COLO668 (cell line): ENCODE measurements at regions not wholly inside any gene's neighbourhood (a gene's known extent, or its start where the extent isn't known, plus 50 kb on each side); places are given as distances from the start of the nearest gene placed in this dataset.
"Not testable (repeated sequence)": the region's sequence is repeated elsewhere in the genome, so short reads cannot be mapped to it uniquely, and the experiment has no call there.

ENCODE experiments used
- DNase-seq: peaks from one replicate; lab custom pipeline; 2025; ENCODE audit not compliant: unreplicated experiment; lab: John Stamatoyannopoulos, UW

GRCh38 chr17:14744761-14745473, 444.0 kb downstream of the HS3ST3B1 start:
- no peak for DNase-seq

- no peak for DNase-seq
Measured at GRCh38 chr17:14741491-14741890, 440.6 kb downstream of the HS3ST3B1 start.

- DNase-seq, result no peak
Measured at GRCh38 chr17:14739656-14740431, 439.0 kb downstream of the HS3ST3B1 start.

GRCh38 chr17:14738652-14738988, 437.7 kb downstream of the HS3ST3B1 start:
- DNase-seq, result no peak

- no peak for DNase-seq
Measured at GRCh38 chr17:14737984-14738651, 437.2 kb downstream of the HS3ST3B1 start.

GRCh38 chr17:14736631-14737030, 435.8 kb downstream of the HS3ST3B1 start:
- DNase-seq, result no peak

GRCh38 chr17:14733376-14733775, 432.5 kb downstream of the HS3ST3B1 start:
- no peak for DNase-seq

GRCh38 chr17:14732211-14732610, 431.3 kb downstream of the HS3ST3B1 start:
- DNase-seq, result no peak

GRCh38 chr17:14731591-14731990, 430.7 kb downstream of the HS3ST3B1 start:
- DNase-seq, result no peak

GRCh38 chr17:14730821-14731220, 429.9 kb downstream of the HS3ST3B1 start:
- no peak for DNase-seq

GRCh38 chr17:14725729-14726128, 424.8 kb downstream of the HS3ST3B1 start:
- no peak for DNase-seq

GRCh38 chr17:14724770-14725169, 423.9 kb downstream of the HS3ST3B1 start:
- no peak for DNase-seq

GRCh38 chr17:14723349-14723748, 422.5 kb downstream of the HS3ST3B1 start:
- DNase-seq, result not testable (repeated sequence)

- no peak for DNase-seq
Measured at GRCh38 chr17:14719942-14720341, 419.1 kb downstream of the HS3ST3B1 start.

GRCh38 chr17:14717859-14718258, 417.0 kb downstream of the HS3ST3B1 start:
- no peak for DNase-seq

- no peak for DNase-seq
Measured at GRCh38 chr17:14715561-14715960, 414.7 kb downstream of the HS3ST3B1 start.

- DNase-seq, result no peak
Measured at GRCh38 chr17:14712611-14713021, 411.7 kb downstream of the HS3ST3B1 start.

GRCh38 chr17:14704121-14704520, 403.2 kb downstream of the HS3ST3B1 start:
- DNase-seq, result no peak

- DNase-seq, result no peak
Measured at GRCh38 chr17:14701886-14702285, 401.0 kb downstream of the HS3ST3B1 start.

GRCh38 chr17:14699574-14700185, 398.8 kb downstream of the HS3ST3B1 start:
- DNase-seq, result no peak

GRCh38 chr17:14693382-14693781, 392.5 kb downstream of the HS3ST3B1 start:
- no peak for DNase-seq

- no peak for DNase-seq
Measured at GRCh38 chr17:14690704-14691103, 389.8 kb downstream of the HS3ST3B1 start.
